WTC11 (cell line): ENCODE measurements at regions not wholly inside any gene's neighbourhood (a gene's known extent, or its start where the extent isn't known, plus 50 kb on each side); places are given as distances from the start of the nearest gene placed in this dataset.

Source experiments
- ATAC-seq: fragments of 200-7000 bp; cut with Tn5 transposase; 2 replicates; pipeline ENCODE4 v1.10.0; 2021; ENCODE audit warnings: mild to moderate bottlenecking, moderate library complexity
- CTCF ChIA-PET: fragments of 300-600 bp; sonication (Branson Sonifier 250); formaldehyde crosslinking; loops from one replicate; lab custom pipeline; 2021; ENCODE audit warnings: antibody characterized with exemption; lab: Charles Lee
- POLR2A ChIA-PET: fragments of 350-600 bp; sonication (Branson Sonifier 250); formaldehyde crosslinking; loops from one replicate; lab custom pipeline; 2021; ENCODE audit warnings: antibody characterized with exemption; lab: Charles Lee
- DNase-seq: peaks from one replicate; pipeline ENCODE4 v3.0.0; 2021; ENCODE audit warnings: low spot score
- H3K27ac Mint-ChIP-seq: 2 replicates; pipeline ENCODE4 v1.8.0; 2021; ENCODE audit warnings: mixed read lengths
- H3K27me3 Mint-ChIP-seq: 2 replicates; pipeline ENCODE4 v1.8.0; 2021; ENCODE audit warnings: low read depth, mild to moderate bottlenecking, moderate library complexity, mixed read lengths
- H3K36me3 Mint-ChIP-seq: 2 replicates; pipeline ENCODE4 v1.8.0; 2021; ENCODE audit warnings: mixed read lengths
- H3K4me1 Mint-ChIP-seq: 2 replicates; pipeline ENCODE4 v1.8.0; 2022; ENCODE audit warnings: mixed read lengths
- H3K4me3 Mint-ChIP-seq: 2 replicates; pipeline ENCODE4 v1.8.0; 2021; ENCODE audit warnings: mild to moderate bottlenecking, moderate library complexity, mixed read lengths
- H3K9me3 Mint-ChIP-seq: 2 replicates; pipeline ENCODE4 v1.8.0; 2021; ENCODE audit warnings: mixed read lengths
- CBFB ChIP-seq: sonication (generic); formaldehyde crosslinking; IDR thresholded peaks from 2 replicates; pipeline ENCODE4 v1.8.1; 2022; ENCODE audit warnings: mild to moderate bottlenecking, low read depth, missing genetic modification reagents
- FOXP1 ChIP-seq: sonication (generic); formaldehyde crosslinking; IDR thresholded peaks from 2 replicates; pipeline ENCODE4 v1.8.0; 2022; ENCODE audit warnings: missing genetic modification reagents, mild to moderate bottlenecking, moderate library complexity, borderline replicate concordance
- GABPB1 ChIP-seq: sonication (generic); formaldehyde crosslinking; IDR thresholded peaks from 2 replicates; pipeline ENCODE4 v1.8.1; 2023; ENCODE audit warnings: mild to moderate bottlenecking, missing genetic modification reagents
- GTF2I ChIP-seq: fragments of 250-450 bp; sonication (Bioruptor Pico); conservative IDR thresholded peaks from 2 replicates; pipeline ENCODE4 v1.4.0; 2021; ENCODE audit warnings: mild to moderate bottlenecking
- JAZF1 ChIP-seq: fragments of 250-450 bp; sonication (Bioruptor Pico); IDR thresholded peaks from 2 replicates; pipeline ENCODE4 v1.9.0; 2021; ENCODE audit warnings: moderate library complexity, mild to moderate bottlenecking, inconsistent platforms
- JUN ChIP-seq: sonication (generic); formaldehyde crosslinking; IDR thresholded peaks from 2 replicates; pipeline ENCODE4 v1.8.0; 2023; ENCODE audit warnings: mild to moderate bottlenecking, missing genetic modification reagents
- KAT7 ChIP-seq: sonication (generic); formaldehyde crosslinking; IDR thresholded peaks from 2 replicates; pipeline ENCODE4 v1.8.1; 2023; ENCODE audit warnings: missing genetic modification reagents, mild to moderate bottlenecking, borderline replicate concordance
- MYBL2 ChIP-seq: sonication (generic); formaldehyde crosslinking; IDR thresholded peaks from 2 replicates; pipeline ENCODE4 v1.8.1; 2023; ENCODE audit warnings: mild to moderate bottlenecking, moderate library complexity, missing genetic modification reagents
- NR1H2 ChIP-seq: sonication (generic); formaldehyde crosslinking; IDR thresholded peaks from 2 replicates; pipeline ENCODE4 v1.9.0; 2021; ENCODE audit warnings: mild to moderate bottlenecking, moderate library complexity, missing genetic modification reagents
- OVOL2 ChIP-seq: fragments of 250-450 bp; sonication (Bioruptor Pico); IDR thresholded peaks from 2 replicates; pipeline ENCODE4 v1.9.0; 2021; ENCODE audit warnings: mild to moderate bottlenecking, borderline replicate concordance
- RELA ChIP-seq: sonication (generic); formaldehyde crosslinking; IDR thresholded peaks from 2 replicates; pipeline ENCODE4 v1.8.1; 2022; ENCODE audit warnings: missing genetic modification reagents, mild to moderate bottlenecking, borderline replicate concordance
- SOX15 ChIP-seq: fragments of 250-450 bp; sonication (Bioruptor Pico); IDR thresholded peaks from 2 replicates; pipeline ENCODE4 v1.9.0; 2021; ENCODE audit warnings: mild to moderate bottlenecking
- SP1 ChIP-seq: sonication (generic); formaldehyde crosslinking; conservative IDR thresholded peaks from 2 replicates; pipeline ENCODE4 v1.8.1; 2022; ENCODE audit warnings: missing genetic modification reagents
- TEAD4 ChIP-seq: sonication (generic); formaldehyde crosslinking; IDR thresholded peaks from 2 replicates; pipeline ENCODE4 v1.8.0; 2022; ENCODE audit warnings: mild to moderate bottlenecking, missing genetic modification reagents
- ZNF263 ChIP-seq: sonication (generic); formaldehyde crosslinking; IDR thresholded peaks from 2 replicates; pipeline ENCODE4 v1.8.1; 2022; ENCODE audit warnings: low read depth, mild to moderate bottlenecking, moderate library complexity, missing genetic modification reagents
- TF ChIP-seq, protein P1 (sequence below): sonication (generic); formaldehyde crosslinking; IDR thresholded peaks from 2 replicates; pipeline ENCODE4 v1.8.1; 2022; ENCODE audit warnings: missing genetic modification reagents, borderline replicate concordance
- TF ChIP-seq, protein P2 (sequence below): sonication (generic); formaldehyde crosslinking; IDR thresholded peaks from 2 replicates; pipeline ENCODE4 v1.8.1; 2022; ENCODE audit warnings: mild to moderate bottlenecking, missing genetic modification reagents, moderate library complexity, borderline replicate concordance
- TF ChIP-seq, protein P3 (sequence below): sonication (generic); formaldehyde crosslinking; conservative IDR thresholded peaks from 2 replicates; pipeline ENCODE4 v1.8.1; 2022; ENCODE audit warnings: mild to moderate bottlenecking, missing genetic modification reagents
- TF ChIP-seq, protein P4 (sequence below): sonication (generic); formaldehyde crosslinking; IDR thresholded peaks from 2 replicates; pipeline ENCODE4 v1.8.0; 2022; ENCODE audit warnings: mild to moderate bottlenecking, missing genetic modification reagents
- TF ChIP-seq, protein P5 (sequence below): fragments of 200-600 bp; IDR thresholded peaks from 2 replicates; pipeline ENCODE4 v1.8.0; 2022; ENCODE audit warnings: antibody characterized with exemption
- TF ChIP-seq, protein P6 (sequence below): sonication (generic); formaldehyde crosslinking; IDR thresholded peaks from 2 replicates; pipeline ENCODE4 v1.8.1; 2023; ENCODE audit warnings: mild to moderate bottlenecking, moderate library complexity, missing genetic modification reagents
- TF ChIP-seq, protein P7 (sequence below): sonication (generic); formaldehyde crosslinking; IDR thresholded peaks from 2 replicates; pipeline ENCODE4 v1.8.0; 2023; ENCODE audit warnings: missing genetic modification reagents

DNA sequence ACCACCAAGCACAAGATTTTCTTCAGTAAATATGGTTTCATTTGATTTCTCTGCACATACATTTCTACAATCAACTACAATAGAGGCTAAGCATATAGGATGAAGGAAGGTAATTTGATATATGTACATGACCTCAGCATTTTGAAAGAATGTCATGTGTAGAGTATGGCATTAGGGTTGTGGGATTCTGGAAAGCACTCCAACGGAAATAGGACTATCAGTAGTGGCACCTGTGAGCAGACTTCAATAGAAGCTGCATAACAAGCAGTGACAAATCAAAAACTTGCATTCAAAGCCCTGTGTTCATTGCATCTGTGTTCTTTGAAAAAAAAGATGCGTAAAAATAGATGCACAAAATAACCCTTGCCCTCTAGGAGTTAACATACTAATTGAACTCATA, 57.5 kb upstream of the EYA4 start (continued):
- TF ChIP-seq SOX15 (CRISPR knock-in tag): no peak
- TF ChIP-seq TEAD4 (CRISPR knock-in tag): no peak
- no peak for TF ChIP-seq KAT7 (CRISPR knock-in tag)
- TF ChIP-seq, all 79 proteins: peak for 0

DNA sequence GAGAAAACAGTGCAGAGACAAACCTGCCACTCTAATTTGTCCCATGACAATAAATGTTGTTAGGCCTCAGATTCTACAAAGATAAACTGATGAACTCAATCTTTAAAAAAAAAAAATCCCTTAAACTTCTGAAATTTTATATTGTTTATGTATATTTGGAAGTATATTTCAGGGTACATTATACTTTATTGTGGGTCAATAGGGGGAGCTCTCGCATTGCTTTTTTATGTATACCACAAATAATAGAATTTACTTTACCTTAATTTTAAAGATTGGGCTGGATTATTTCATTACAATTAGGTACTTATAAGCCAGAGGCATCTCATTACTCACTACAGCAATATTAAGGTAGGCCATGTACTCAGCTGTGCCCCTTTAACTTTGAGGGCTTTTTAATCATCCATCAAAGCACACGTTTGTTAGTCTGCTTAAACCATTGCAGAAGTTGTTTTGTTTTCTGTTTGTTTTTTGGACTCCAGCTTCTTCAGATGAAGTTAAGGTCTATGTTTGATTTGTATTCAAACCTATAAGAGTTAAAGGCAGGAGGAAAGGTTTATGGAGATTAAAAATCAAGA, 56.3 kb upstream of the EYA4 start:
- no peaks in the 10 kb centered on the region for H3K9me3 Mint-ChIP-seq

DNA sequence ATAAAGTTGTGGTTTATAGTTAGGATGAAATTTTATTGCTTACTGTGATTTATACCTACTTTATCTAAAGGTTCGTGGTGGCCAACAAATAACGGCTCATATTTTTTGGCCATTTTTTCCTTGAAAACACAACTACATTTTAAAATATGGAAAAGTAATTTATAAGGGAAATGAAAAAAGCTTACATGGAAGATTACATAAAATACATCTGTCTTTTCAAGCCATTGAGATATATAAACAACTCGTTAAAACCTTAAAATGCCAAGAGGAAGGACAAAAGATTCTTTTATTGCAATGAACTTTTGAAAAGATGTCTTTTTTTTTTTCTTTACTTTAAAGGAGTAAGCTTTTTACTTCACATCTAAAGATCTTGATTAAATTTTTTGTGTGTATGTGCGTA, 55.4 kb upstream of the EYA4 start:
- ChIA-PET POLR2A (interaction anchor here (0.7 kb wide), 1 partner anchor 749 kb away, joined by 5 read pairs; no protein-coding TSS in a partner anchor), CTCF (interaction anchor here (1.7 kb wide), 1 partner anchor 12 kb away, joined by 6 read pairs; no protein-coding TSS in a partner anchor)
- TF ChIP-seq TEAD4 (CRISPR knock-in tag) (no peak), GABPB1 (CRISPR knock-in tag) (no peak), MYBL2 (no peak), CBFB (no peak), JUN (CRISPR knock-in tag) (no peak), SP1 (CRISPR knock-in tag) (no peak), GTF2I (no peak), ZNF263 (no peak)
- TF ChIP-seq, protein P1, sequence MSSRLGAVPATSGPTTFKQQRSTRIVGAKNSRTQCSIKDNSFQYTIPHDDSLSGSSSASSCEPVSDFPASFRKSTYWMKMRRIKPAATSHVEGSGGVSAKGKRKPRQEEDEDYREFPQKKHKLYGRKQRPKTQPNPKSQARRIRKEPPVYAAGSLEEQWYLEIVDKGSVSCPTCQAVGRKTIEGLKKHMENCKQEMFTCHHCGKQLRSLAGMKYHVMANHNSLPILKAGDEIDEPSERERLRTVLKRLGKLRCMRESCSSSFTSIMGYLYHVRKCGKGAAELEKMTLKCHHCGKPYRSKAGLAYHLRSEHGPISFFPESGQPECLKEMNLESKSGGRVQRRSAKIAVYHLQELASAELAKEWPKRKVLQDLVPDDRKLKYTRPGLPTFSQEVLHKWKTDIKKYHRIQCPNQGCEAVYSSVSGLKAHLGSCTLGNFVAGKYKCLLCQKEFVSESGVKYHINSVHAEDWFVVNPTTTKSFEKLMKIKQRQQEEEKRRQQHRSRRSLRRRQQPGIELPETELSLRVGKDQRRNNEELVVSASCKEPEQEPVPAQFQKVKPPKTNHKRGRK (CRISPR knock-in tag): no peak
- TF ChIP-seq, protein P2, sequence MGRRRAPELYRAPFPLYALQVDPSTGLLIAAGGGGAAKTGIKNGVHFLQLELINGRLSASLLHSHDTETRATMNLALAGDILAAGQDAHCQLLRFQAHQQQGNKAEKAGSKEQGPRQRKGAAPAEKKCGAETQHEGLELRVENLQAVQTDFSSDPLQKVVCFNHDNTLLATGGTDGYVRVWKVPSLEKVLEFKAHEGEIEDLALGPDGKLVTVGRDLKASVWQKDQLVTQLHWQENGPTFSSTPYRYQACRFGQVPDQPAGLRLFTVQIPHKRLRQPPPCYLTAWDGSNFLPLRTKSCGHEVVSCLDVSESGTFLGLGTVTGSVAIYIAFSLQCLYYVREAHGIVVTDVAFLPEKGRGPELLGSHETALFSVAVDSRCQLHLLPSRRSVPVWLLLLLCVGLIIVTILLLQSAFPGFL: no peak
- TF ChIP-seq, protein P3, sequence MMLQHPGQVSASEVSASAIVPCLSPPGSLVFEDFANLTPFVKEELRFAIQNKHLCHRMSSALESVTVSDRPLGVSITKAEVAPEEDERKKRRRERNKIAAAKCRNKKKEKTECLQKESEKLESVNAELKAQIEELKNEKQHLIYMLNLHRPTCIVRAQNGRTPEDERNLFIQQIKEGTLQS (CRISPR knock-in tag): no peak
- TF ChIP-seq, protein P4, sequence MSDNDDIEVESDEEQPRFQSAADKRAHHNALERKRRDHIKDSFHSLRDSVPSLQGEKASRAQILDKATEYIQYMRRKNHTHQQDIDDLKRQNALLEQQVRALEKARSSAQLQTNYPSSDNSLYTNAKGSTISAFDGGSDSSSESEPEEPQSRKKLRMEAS: no peak
- DNase-seq (no peak), ATAC-seq (no peak)
- Mint-ChIP-seq H3K4me3 (no peak overlapping the region), H3K4me1 (peaks cover 36% of the 10 kb centered on the region), H3K36me3 (no peaks in the 10 kb centered on the region), H3K27me3 (no peaks in the 10 kb centered on the region), H3K9me3 (no peaks in the 10 kb centered on the region), H3K27ac (no peak overlapping the region)

More for the DNA sequence above, 56.3 kb upstream of the EYA4 start:
- no peak for DNase-seq
- Mint-ChIP-seq H3K36me3 (no peaks in the 10 kb centered on the region), H3K4me3 (no peak overlapping the region), H3K27ac (no peak overlapping the region), H3K27me3 (no peaks in the 10 kb centered on the region), H3K4me1 (peaks cover 35% of the 10 kb centered on the region)
- no peak for ATAC-seq
- no peak for TF ChIP-seq OVOL2 (CRISPR knock-in tag)
- TF ChIP-seq, protein P5, sequence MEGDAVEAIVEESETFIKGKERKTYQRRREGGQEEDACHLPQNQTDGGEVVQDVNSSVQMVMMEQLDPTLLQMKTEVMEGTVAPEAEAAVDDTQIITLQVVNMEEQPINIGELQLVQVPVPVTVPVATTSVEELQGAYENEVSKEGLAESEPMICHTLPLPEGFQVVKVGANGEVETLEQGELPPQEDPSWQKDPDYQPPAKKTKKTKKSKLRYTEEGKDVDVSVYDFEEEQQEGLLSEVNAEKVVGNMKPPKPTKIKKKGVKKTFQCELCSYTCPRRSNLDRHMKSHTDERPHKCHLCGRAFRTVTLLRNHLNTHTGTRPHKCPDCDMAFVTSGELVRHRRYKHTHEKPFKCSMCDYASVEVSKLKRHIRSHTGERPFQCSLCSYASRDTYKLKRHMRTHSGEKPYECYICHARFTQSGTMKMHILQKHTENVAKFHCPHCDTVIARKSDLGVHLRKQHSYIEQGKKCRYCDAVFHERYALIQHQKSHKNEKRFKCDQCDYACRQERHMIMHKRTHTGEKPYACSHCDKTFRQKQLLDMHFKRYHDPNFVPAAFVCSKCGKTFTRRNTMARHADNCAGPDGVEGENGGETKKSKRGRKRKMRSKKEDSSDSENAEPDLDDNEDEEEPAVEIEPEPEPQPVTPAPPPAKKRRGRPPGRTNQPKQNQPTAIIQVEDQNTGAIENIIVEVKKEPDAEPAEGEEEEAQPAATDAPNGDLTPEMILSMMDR: 0 out of 2 replicates have a peak, but pooled peaks have one; percentile 24
- ChIA-PET POLR2A (no interaction called here), CTCF (interaction anchor here (0.7 to 1.7 kb wide), 5 partner anchors 11 to 224 kb away, joined by 3 to 6 read pairs (median 5); no protein-coding TSS in a partner anchor)

DNA sequence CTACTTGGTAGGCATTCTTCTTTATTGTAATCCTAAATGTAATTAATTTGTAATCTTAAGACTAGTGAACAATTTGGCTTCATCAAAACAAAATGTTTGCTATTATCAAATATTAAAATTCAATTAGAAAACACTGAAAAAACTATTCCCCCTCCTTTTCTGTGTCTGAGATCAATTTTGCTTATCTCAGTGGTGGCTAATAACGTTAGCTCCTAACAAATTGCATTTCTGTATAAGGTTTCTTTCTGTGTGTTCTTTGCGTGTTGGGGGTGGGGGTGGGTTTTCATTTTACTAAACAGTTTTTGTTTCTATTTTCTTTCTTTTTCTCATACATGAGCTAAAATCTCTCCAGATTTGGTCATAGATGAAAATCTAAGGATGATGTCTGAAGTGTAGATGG, 54.0 kb upstream of the EYA4 start:
- ATAC-seq: no peak
- peaks cover 46% of the 10 kb centered on the region for H3K4me1 Mint-ChIP-seq
- CTCF ChIA-PET: interaction anchor here (0.6 kb wide), 1 partner anchor 737 kb away, joined by 4 read pairs; no protein-coding TSS in a partner anchor
- DNase-seq: no peak
- no peaks in the 10 kb centered on the region for H3K36me3 Mint-ChIP-seq
- POLR2A ChIA-PET: no interaction called here
- H3K4me3 Mint-ChIP-seq: no peak overlapping the region
- H3K27ac Mint-ChIP-seq: no peak overlapping the region
- H3K27me3 Mint-ChIP-seq: no peaks in the 10 kb centered on the region
- H3K9me3 Mint-ChIP-seq: no peaks in the 10 kb centered on the region
- TF ChIP-seq, protein P6, sequence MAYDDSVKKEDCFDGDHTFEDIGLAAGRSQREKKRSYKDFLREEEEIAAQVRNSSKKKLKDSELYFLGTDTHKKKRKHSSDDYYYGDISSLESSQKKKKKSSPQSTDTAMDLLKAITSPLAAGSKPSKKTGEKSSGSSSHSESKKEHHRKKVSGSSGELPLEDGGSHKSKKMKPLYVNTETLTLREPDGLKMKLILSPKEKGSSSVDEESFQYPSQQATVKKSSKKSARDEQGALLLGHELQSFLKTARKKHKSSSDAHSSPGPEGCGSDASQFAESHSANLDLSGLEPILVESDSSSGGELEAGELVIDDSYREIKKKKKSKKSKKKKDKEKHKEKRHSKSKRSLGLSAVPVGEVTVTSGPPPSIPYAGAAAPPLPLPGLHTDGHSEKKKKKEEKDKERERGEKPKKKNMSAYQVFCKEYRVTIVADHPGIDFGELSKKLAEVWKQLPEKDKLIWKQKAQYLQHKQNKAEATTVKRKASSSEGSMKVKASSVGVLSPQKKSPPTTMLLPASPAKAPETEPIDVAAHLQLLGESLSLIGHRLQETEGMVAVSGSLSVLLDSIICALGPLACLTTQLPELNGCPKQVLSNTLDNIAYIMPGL (CRISPR knock-in tag): no peak
- TF ChIP-seq FOXP1 (CRISPR knock-in tag) (no peak), JAZF1 (CRISPR knock-in tag) (no peak), RELA (CRISPR knock-in tag) (no peak), NR1H2 (no peak)
- TF ChIP-seq, protein P7, sequence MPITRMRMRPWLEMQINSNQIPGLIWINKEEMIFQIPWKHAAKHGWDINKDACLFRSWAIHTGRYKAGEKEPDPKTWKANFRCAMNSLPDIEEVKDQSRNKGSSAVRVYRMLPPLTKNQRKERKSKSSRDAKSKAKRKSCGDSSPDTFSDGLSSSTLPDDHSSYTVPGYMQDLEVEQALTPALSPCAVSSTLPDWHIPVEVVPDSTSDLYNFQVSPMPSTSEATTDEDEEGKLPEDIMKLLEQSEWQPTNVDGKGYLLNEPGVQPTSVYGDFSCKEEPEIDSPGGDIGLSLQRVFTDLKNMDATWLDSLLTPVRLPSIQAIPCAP (CRISPR knock-in tag): no peak
- TF ChIP-seq, protein P1 (CRISPR knock-in tag): no peak
